Lower leg skin (tissue), 4 donors: ENCODE measurements at regions not wholly inside any gene's neighbourhood (a gene's known extent, or its start where the extent isn't known, plus 50 kb on each side); places are given as distances from the start of the nearest gene placed in this dataset.
"Not testable (repeated sequence)": the region's sequence is repeated elsewhere in the genome, so short reads cannot be mapped to it uniquely, and the experiment has no call there.

Source experiments
- DNase-seq, 2 donors: peaks; one replicate each; pipeline ENCODE4 v3.0.0-alpha.2; 2019; ENCODE audit warnings: low spot score in 2 of 2
- H3K4me3 ChIP-seq: fragments of 200-600 bp; sonication (generic); 2 replicates; pipeline ENCODE4 v1.5.1; 2017; ENCODE audit warnings: mild to moderate bottlenecking, low read depth; ENCODE audit not compliant: poor library complexity, severe bottlenecking
- CTCF ChIP-seq, 3 donors: fragments of 450-650 bp; IDR thresholded peaks; one replicate each; pipeline ENCODE4 v1.5.1; 2016; ENCODE audit warnings: antibody characterized with exemption in 3 of 3, mild to moderate bottlenecking in 3 of 3, moderate library complexity in 2 of 3
- POLR2A ChIP-seq, 2 donors: fragments of 450-650 bp; IDR thresholded peaks; one replicate each; pipeline ENCODE4 v1.6.1; 2016 to 2017; ENCODE audit warnings: antibody characterized with exemption in 2 of 2, mild to moderate bottlenecking in 1 of 2, moderate library complexity in 1 of 2
- WGBS, 2 donors: methylation state at CpG; one replicate each; pipeline ENCODE4 v1.1.5; 2018; 5-methylcytosine and 5-hydroxymethylcytosine counted together
- intact Hi-C: fragments of 100-400 bp; cut with DNase I; formaldehyde crosslinking; loops from one replicate; pipeline ENCODE4 v1.15.0; 2023; ENCODE audit warnings: low total_unique reads

DNA sequence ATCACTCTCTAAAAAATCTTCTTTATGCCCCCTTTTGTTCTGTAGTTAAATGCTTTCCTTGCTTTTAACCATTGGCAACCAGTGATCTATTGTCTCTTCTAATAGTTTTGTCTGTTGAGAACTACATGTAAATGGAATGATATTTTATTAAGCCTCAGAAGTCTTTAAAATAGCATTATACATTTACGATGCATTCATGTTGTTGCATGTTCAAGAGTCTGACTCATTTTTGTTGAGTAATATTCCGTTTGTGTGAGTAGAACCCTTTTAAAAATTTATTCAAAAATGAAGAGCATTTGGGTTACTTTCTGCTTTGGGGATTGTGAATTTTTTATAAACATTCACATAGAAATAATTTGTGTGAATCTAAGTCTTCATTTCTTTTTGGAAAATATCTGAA lies 1352.9 kb downstream of the NCAM2 start:
- DNase-seq = no peak
- 25 to 32% methylated on average over 2 of the region's 2 CpGs for WGBS, 2 donors
- no peak overlapping the region for H3K4me3 ChIP-seq
- TF ChIP-seq POLR2A (IDR thresholded peaks at IDR 0.05) (no peak), CTCF (IDR thresholded peaks at IDR 0.05) (no peak)
- intact Hi-C loops = no loop called here

DNA sequence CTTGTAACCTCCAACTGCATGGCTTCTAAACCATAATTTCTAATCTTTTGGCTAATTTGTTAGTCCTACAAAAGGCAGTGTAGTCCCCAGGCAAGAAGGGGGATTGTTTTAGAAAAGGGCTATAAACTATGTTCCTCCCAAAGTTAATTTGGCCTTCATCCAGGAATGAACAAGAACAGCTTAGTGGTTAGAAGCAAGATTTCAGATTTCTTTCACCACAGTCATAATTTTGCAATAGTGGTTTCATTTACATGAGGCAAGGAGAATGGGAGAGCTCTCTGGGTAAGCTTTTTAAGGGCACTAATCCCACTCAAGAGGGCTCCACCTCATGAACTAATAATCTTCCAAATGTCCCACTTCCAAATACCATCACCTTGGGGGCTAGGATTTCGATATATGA lies 1353.9 kb downstream of the NCAM2 start:
- TF ChIP-seq POLR2A (IDR thresholded peaks at IDR 0.05) (no peak), CTCF (IDR thresholded peaks at IDR 0.05) (no peak)
- DNase-seq = no peak
- WGBS, 2 donors = 69 to 76% methylated on average over 1 of the region's 1 CpG
- intact Hi-C loops = no loop called here
- H3K4me3 ChIP-seq = no peak overlapping the region

DNA sequence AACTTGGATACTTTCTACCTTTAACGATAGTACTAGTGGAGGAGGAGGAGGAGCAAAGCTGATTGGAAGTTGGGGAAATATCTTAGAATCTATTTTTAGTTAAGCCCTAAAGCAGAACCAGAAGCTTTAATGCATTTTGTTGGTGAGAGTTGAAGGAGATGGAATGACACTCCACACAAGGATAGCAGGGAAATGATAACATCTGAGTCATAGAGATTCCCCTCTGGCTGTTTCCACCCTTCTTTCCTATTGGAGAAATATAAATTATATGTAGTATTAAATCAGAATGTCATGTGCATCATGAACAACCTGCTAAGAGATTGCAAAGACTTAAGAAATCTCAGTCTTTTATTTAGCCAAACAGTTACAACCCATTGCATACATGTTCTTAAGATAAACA lies 1357.7 kb downstream of the NCAM2 start:
- intact Hi-C loops = no loop called here

GRCh38 chr21:22356663-22357062 lies 1358.5 kb downstream of the NCAM2 start:
- TF ChIP-seq CTCF (IDR thresholded peaks at IDR 0.05) = no peak
- H3K4me3 ChIP-seq = no peak overlapping the region
- 52 to 56% methylated on average over 4 of the region's 4 CpGs for WGBS, 2 donors
- intact Hi-C loops = no loop called here
- no peak for DNase-seq

More for the DNA sequence above, 1357.7 kb downstream of the NCAM2 start:
- TF ChIP-seq CTCF (IDR thresholded peaks at IDR 0.05) = no peak
- no peak for TF ChIP-seq POLR2A (IDR thresholded peaks at IDR 0.05)
- DNase-seq = no peak
- WGBS, 2 donors = 45 to 46% methylated on average over 1 of the region's 1 CpG
- H3K4me3 ChIP-seq = no peak overlapping the region

- DNase-seq, intact Hi-C loops, H3K4me3 ChIP-seq: not testable (repeated sequence)
- WGBS, 2 donors = 75 to 78% methylated on average over 5 of the region's 5 CpGs
Measured at GRCh38 chr21:22359599-22359998, 1361.4 kb downstream of the NCAM2 start.

DNA sequence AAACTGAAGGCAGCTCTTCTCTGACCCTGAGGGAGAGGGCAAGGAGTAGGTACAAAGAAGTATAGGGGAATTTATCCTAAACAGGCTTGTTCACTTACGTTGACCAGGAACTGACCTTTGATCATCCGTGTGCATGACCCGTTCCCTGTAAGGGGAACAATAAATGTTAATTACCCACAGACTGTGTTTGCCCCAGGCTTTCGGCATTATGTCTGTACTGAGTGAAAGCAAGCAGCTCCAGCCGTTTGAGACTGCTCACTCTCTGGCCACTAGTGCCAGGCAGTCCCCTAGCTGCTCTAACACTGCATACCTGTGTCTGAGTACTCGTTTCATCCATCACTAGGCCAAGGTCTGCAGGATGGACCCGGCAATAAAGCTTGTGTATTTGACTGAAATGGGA lies 1365.3 kb downstream of the NCAM2 start:
- no peak for DNase-seq
- 63% methylated on average over 7 of the region's 7 CpGs for WGBS, 2 donors
- intact Hi-C loops = no loop called here
- TF ChIP-seq POLR2A (IDR thresholded peaks at IDR 0.05) (no peak), CTCF (IDR thresholded peaks at IDR 0.05) (no peak)
- H3K4me3 ChIP-seq = no peak overlapping the region
